COLO668 (cell line): ENCODE measurements at regions not wholly inside any gene's neighbourhood (a gene's known extent, or its start where the extent isn't known, plus 50 kb on each side); places are given as distances from the start of the nearest gene placed in this dataset.

ENCODE experiments used
- DNase-seq: peaks from one replicate; lab custom pipeline; 2025; ENCODE audit not compliant: unreplicated experiment; lab: John Stamatoyannopoulos, UW

DNA sequence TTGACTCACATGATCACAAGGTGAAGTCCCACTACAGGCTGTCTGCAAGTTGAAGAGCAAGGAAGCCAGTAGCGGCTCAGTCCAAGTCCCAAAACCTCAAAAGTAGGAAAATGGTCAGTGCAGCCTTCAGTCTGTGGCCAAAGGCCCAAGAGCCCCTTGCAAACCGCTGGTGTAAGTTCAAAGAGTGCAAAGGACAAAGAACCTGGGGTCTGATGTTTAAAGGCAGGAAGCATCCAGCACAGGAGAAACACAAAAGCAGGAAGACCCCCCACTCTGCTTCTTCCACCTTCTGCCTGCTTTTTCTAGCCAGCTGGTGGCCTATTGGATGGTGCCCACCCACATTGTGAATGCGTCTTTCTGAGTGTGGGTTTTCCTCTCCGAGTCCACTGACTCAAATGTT is 2222.6 kb downstream of the MRPL39 start:
- no peak for DNase-seq

DNA sequence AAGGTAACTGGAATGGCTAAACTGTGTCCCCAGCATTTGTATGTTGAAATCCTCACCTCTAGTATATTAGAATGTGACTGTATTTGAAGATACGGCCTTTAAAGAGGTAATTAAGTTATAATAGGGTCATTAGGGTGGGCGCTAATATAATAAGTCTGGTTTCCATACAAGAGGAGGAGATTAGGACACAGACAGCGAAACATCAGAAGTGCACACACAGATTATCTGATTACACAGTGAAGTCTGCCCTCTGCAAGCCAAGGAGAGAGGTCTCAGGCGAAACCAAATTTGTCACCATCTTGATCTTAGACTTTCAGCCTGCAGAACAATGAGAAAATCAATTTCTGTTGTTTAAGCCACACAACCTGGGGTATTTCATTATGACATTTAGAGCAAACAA is 2233.1 kb downstream of the MRPL39 start:
- DNase-seq, result no peak

GRCh38 chr21:23356905-23357304 is 2250.4 kb downstream of the MRPL39 start:
- DNase-seq, result no peak

GRCh38 chr21:23316190-23316589 is 2291.1 kb downstream of the MRPL39 start:
- DNase-seq, result no peak

GRCh38 chr21:23308741-23309140 is 2298.5 kb downstream of the MRPL39 start:
- DNase-seq, result no peak

GRCh38 chr21:23307065-23307464 is 2300.2 kb downstream of the MRPL39 start:
- no peak for DNase-seq

DNA sequence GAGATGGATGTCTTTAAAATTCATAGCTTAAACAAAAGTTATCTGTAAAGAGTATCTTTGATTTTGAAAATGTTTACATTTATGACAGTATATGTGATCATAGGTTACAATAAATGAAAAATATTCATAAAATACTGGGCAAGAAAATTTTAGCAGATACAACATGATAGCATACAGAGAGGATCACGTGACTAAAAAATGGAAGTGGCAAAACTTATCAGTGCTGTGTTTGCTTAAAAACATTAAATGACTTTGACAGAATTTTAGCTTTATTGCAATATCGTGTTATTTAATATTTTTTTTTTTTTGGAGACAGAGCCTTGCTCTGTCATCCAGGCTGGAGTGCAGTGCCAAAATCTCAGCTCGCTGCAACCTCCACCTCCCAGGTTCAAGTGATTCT is 2294.1 kb downstream of the NCAM2 start:
- no peak for DNase-seq

DNA sequence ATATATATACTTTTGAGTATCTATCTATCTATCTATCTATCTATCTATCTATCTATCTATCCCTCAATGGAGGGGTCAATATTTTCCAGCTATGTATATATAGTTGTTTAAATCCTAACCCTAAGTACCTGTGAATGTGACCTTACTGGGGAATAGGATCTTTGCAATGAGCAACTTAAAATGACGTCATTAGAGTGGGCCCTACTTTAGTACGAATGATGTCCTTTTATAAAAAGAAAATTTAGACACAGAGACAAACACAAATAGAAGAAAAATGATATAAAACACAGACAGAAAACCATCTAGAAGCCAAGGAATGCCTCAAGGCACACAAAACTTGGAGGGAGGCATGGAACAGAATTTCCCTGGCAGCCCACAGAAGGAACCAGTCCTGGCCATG is 2283.7 kb downstream of the NCAM2 start:
- no peak for DNase-seq

GRCh38 chr21:23249760-23250159 is 2251.6 kb downstream of the NCAM2 start:
- DNase-seq, result no peak

DNA sequence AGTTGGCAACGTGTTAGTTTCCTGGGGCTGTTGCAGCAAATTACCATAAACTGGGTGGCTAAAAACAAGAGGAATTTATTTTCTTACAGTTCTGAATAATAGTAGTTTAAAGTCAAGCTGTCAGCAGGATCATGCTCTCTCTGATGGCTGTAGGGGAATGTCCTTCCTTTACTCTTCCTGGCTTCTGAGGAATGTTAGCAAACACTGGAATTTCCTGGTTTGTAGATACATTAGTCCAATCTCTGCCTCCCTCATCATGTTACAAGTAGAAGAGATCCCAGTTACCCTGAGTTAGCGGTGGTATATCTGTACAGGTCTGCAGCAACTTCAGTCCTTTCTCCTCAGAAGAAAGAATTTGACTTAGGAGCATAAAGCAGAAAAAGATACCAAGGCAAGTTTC is 2249.1 kb downstream of the NCAM2 start:
- DNase-seq, result no peak

- DNase-seq, result no peak
Measured at GRCh38 chr21:23245255-23245654, 2247.0 kb downstream of the NCAM2 start.

- DNase-seq, result no peak
Measured at GRCh38 chr21:23223882-23224281, 2225.7 kb downstream of the NCAM2 start.

DNA sequence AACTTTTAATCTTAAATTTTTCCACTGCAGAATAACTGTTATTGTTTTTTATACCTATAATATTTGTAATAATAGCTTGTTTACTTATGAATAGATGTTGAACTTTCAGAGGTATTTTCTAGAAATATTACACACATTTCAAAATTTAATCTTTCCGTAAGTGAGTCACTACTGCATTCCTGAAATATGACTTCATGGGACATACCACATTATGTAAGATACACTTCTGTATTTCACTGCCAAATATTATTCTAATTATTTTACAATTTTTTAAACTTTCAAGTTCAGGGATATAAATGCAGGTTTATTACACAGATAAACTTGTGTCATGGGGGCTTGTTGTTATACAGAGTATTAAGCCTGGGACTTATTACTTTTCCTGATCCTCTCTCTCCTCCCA is 2220.5 kb downstream of the NCAM2 start:
- DNase-seq, result no peak

DNA sequence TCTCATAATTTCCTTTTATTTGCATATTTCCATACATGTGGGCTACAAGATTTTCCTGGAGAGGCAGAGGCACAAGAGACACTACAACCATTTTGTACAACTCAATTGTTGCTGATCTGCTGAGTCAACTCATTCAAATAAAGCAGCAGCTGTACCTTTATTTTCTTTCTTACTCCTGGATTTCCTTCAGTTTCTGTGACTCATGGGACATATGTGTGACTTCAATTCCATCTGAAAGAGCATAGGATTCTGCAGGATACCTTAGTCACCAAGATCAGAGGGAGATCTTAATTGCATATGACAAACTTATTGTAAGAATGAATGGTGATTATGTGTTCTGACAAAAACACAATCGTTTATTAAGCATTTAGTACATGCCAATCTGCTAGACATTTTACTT is 2219.4 kb downstream of the NCAM2 start:
- DNase-seq, result no peak

GRCh38 chr21:23215261-23215660 is 2217.1 kb downstream of the NCAM2 start:
- DNase-seq, result no peak
